ENCODE measurements at regions not wholly inside any gene's neighbourhood (a gene's known extent, or its start where the extent isn't known, plus 50 kb on each side); places are given as distances from the start of the nearest gene placed in this dataset.

DNA sequence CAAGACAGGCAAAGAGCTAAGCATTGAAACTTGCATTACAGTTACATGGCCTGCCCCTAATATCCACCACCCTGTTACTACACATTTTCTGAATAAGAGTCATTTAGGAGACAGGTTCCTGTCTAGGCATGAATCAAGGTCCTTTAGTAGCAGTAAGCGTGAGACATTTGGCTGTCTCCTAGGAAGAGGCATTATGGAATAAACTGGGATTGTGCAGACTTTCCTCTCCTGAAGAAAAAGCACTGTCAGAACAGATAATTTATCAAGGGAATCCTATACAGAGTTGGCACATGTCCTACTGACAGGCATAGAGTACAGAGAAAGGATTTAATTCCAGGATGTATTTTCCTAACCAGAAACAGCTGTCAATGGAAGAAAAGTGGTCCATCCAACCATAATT, 111.9 kb downstream of the INHBA start:
- TF ChIP-seq CTCF (IDR thresholded peaks at IDR 0.05; ENCODE audit: poor library complexity, severe bottlenecking): no peak
- no peak for DNase-seq (ENCODE audit: low spot score)
- no peak for ATAC-seq (ENCODE audit: low read depth)
- H3K27ac ChIP-seq (ENCODE audit: poor library complexity, severe bottlenecking): no peak overlapping the region
- H3K4me1 ChIP-seq (ENCODE audit: insufficient read depth, poor library complexity, severe bottlenecking): no peaks in the 10 kb centered on the region
- no peak overlapping the region for H3K4me3 ChIP-seq (ENCODE audit: severe bottlenecking)
- no peaks in the 10 kb centered on the region for H3K9me3 ChIP-seq (ENCODE audit: severe bottlenecking)
- H3K27me3 ChIP-seq (ENCODE audit: insufficient read depth, poor library complexity, severe bottlenecking): no peaks in the 10 kb centered on the region
- H3K36me3 ChIP-seq (ENCODE audit: low read depth): no peaks in the 10 kb centered on the region

- Histone ChIP-seq H3K27me3 (ENCODE audit: insufficient read depth, poor library complexity, severe bottlenecking) (no peaks in the 10 kb centered on the region), H3K9me3 (ENCODE audit: severe bottlenecking) (no peaks in the 10 kb centered on the region), H3K4me1 (ENCODE audit: insufficient read depth, poor library complexity, severe bottlenecking) (no peaks in the 10 kb centered on the region), H3K4me3 (ENCODE audit: severe bottlenecking) (no peak overlapping the region), H3K36me3 (ENCODE audit: low read depth) (no peaks in the 10 kb centered on the region), H3K27ac (ENCODE audit: poor library complexity, severe bottlenecking) (no peak overlapping the region)
- no peak for TF ChIP-seq CTCF (IDR thresholded peaks at IDR 0.05; ENCODE audit: poor library complexity, severe bottlenecking)
- DNase-seq (ENCODE audit: low spot score) (no peak), ATAC-seq (ENCODE audit: low read depth) (no peak)
Observed at GRCh38 chr7:41588341-41588740, 114.5 kb downstream of the INHBA start.

DNA sequence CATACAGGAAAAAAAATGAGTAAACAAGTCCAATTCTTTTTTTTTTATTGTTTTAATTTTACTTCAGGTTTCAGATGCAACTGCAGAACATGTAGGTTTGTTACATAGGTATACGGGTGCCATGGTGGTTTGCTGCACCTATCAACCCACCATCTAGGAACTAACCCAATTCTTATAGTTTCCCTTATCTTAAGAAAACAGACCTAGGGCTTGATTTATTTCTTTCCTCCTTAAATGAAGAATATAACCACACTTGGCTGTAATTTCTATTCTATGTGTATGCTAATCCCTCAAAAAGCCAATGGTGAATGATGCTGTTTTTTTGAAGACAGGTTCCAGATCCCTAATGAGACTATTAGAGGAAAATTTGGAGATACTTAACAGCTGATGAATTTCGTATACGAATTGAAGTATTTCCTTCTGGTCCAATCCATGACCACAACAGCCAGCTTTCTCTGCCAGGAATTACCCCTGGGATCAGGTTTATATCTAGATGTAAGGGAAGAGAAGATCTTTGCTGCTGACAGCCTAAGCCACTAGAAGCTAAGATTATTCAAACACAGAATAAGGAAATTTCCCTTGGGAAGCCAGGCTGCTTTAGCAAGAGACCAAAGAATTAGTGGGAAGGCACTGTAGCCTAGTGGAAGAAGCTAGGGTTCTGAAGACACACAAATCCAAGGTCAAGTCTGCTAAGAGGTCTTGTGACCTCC, 115.8 kb downstream of the INHBA start:
- no peaks in the 10 kb centered on the region for H3K9me3 ChIP-seq (ENCODE audit: severe bottlenecking)
- H3K4me1 ChIP-seq (ENCODE audit: insufficient read depth, poor library complexity, severe bottlenecking): no peaks in the 10 kb centered on the region
- no peaks in the 10 kb centered on the region for H3K36me3 ChIP-seq (ENCODE audit: low read depth)
- H3K4me3 ChIP-seq (ENCODE audit: severe bottlenecking): no peak overlapping the region
- ATAC-seq (ENCODE audit: low read depth) (no peak), DNase-seq (ENCODE audit: low spot score) (no peak)
- TF ChIP-seq CTCF (IDR thresholded peaks at IDR 0.05; ENCODE audit: poor library complexity, severe bottlenecking): no peak
- H3K27ac ChIP-seq (ENCODE audit: poor library complexity, severe bottlenecking): no peak overlapping the region
- no peaks in the 10 kb centered on the region for H3K27me3 ChIP-seq (ENCODE audit: insufficient read depth, poor library complexity, severe bottlenecking)

GRCh38 chr7:41584746-41585145, 118.1 kb downstream of the INHBA start:
- ATAC-seq (ENCODE audit: low read depth) (no peak), DNase-seq (ENCODE audit: low spot score) (no peak)
- H3K9me3 ChIP-seq (ENCODE audit: severe bottlenecking): no peaks in the 10 kb centered on the region
- H3K36me3 ChIP-seq (ENCODE audit: low read depth): no peaks in the 10 kb centered on the region
- TF ChIP-seq CTCF (IDR thresholded peaks at IDR 0.05; ENCODE audit: poor library complexity, severe bottlenecking): no peak
- no peak overlapping the region for H3K4me3 ChIP-seq (ENCODE audit: severe bottlenecking)
- peaks cover 8% of the 10 kb centered on the region for H3K4me1 ChIP-seq (ENCODE audit: insufficient read depth, poor library complexity, severe bottlenecking)
- no peaks in the 10 kb centered on the region for H3K27me3 ChIP-seq (ENCODE audit: insufficient read depth, poor library complexity, severe bottlenecking)
- no peak overlapping the region for H3K27ac ChIP-seq (ENCODE audit: poor library complexity, severe bottlenecking)

DNA sequence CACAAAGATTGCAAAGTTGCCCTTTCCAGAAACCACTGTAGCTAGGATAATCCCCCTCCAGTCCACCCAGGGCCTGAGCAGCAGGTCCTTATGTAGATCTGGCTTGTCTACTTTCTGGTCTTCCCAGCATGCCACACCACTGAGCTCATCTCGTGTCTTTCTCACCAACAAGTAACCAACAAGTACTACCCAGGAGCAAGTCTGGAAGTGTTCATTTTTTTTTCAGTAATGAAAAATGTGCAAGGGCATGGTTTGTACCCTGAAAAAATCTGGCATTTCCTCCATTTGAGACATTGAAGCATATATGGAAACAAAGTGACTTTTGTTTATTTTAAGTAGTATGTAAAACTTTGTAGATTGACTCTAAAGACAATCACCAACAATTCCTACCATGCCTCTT, 120.8 kb downstream of the INHBA start:
- no peak for TF ChIP-seq CTCF (IDR thresholded peaks at IDR 0.05; ENCODE audit: poor library complexity, severe bottlenecking)
- no peaks in the 10 kb centered on the region for H3K9me3 ChIP-seq (ENCODE audit: severe bottlenecking)
- no peak overlapping the region for H3K4me3 ChIP-seq (ENCODE audit: severe bottlenecking)
- no peaks in the 10 kb centered on the region for H3K36me3 ChIP-seq (ENCODE audit: low read depth)
- ATAC-seq (ENCODE audit: low read depth): no peak
- no peak overlapping the region for H3K27ac ChIP-seq (ENCODE audit: poor library complexity, severe bottlenecking)
- DNase-seq (ENCODE audit: low spot score): no peak
- H3K4me1 ChIP-seq (ENCODE audit: insufficient read depth, poor library complexity, severe bottlenecking): peaks cover 12% of the 10 kb centered on the region
- H3K27me3 ChIP-seq (ENCODE audit: insufficient read depth, poor library complexity, severe bottlenecking): no peaks in the 10 kb centered on the region
